Transverse colon (tissue), 4 donors: ENCODE measurements at regions not wholly inside any gene's neighbourhood (a gene's known extent, or its start where the extent isn't known, plus 50 kb on each side); places are given as distances from the start of the nearest gene placed in this dataset.

Source experiments
- DNase-seq: peaks from one replicate; pipeline ENCODE4 v3.0.0-alpha.2; 2019
- H3K27ac ChIP-seq, 4 donors: fragments of 200-600 bp; sonication (generic); 2 replicates each; pipeline ENCODE4 v1.5.1; 2016 to 2018; ENCODE audit warnings: inconsistent platforms in 4 of 4
- H3K27me3 ChIP-seq: fragments of 200-600 bp; sonication (generic); 2 replicates; pipeline ENCODE4 v1.5.1; 2017; ENCODE audit warnings: inconsistent platforms
- H3K36me3 ChIP-seq, 4 donors: fragments of 200-600 bp; sonication (generic); 2 replicates each; pipeline ENCODE4 v1.5.1; 2017 to 2019; ENCODE audit warnings: inconsistent platforms in 4 of 4
- H3K4me1 ChIP-seq, 4 donors: fragments of 200-600 bp; sonication (generic); 2 replicates each; pipeline ENCODE4 v1.5.1; 2017 to 2020; ENCODE audit warnings: inconsistent platforms in 4 of 4
- H3K4me3 ChIP-seq, 4 donors: fragments of 200-600 bp; sonication (generic); 1 replicate in 1 of 4; 2 replicates in 3 of 4; pipeline versions ENCODE4 v1.5.1 to v1.6.1; 2017 to 2019; ENCODE audit warnings: inconsistent platforms in 4 of 4
- H3K9me3 ChIP-seq, 2 donors: fragments of 200-600 bp; sonication (generic); 2 replicates each; pipeline ENCODE4 v1.5.1; 2017 to 2019; ENCODE audit warnings: inconsistent platforms in 2 of 2
- CTCF ChIP-seq, 5 experiments: fragments of 200-600 bp in 3 of 5; fragments of 450-650 bp in 2 of 5; sonication (generic) in 3 of 5; IDR thresholded peaks; 1 replicate in 2 of 5; 2 replicates in 3 of 5; pipeline ENCODE4 v1.5.1; 2016 to 2017; ENCODE audit warnings: antibody characterized with exemption in 5 of 5, inconsistent platforms in 3 of 5, mild to moderate bottlenecking in 2 of 5, moderate library complexity in 1 of 5
- EP300 ChIP-seq: sonication (generic); formaldehyde crosslinking; IDR thresholded peaks from one replicate; pipeline ENCODE4 v1.6.1; 2017; ENCODE audit warnings: antibody characterized with exemption, low read depth
- POLR2A ChIP-seq: fragments of 450-650 bp; IDR thresholded peaks from one replicate; pipeline ENCODE4 v1.6.1; 2016; ENCODE audit warnings: antibody characterized with exemption, mild to moderate bottlenecking, moderate library complexity
- POLR2AphosphoS5 ChIP-seq, 3 donors: sonication (generic); formaldehyde crosslinking; IDR thresholded peaks; one replicate each; pipeline ENCODE4 v1.6.1; 2016; ENCODE audit warnings: antibody characterized with exemption in 3 of 3
- WGBS, 2 donors: methylation state at CpG; one replicate each; pipeline ENCODE4 v1.1.5; 2018; ENCODE audit warnings: low coverage in 1 of 2; 5-methylcytosine and 5-hydroxymethylcytosine counted together
- in situ Hi-C, 4 donors: fragments of 200-750 bp; cut with MboI; loops; one replicate each; pipeline versions ENCODE4 v1.15.0 to v1.15.1; 2017; ENCODE audit warnings: low sequenced_read_pairs in 3 of 4, low pct_ligation_motif_present in 1 of 4, low pct_unique_long_range_greater_than_20kb in 1 of 4
- intact Hi-C: fragments of 100-400 bp; cut with DNase I; formaldehyde crosslinking; loops from one replicate; pipeline ENCODE4 v1.15.1; 2023; ENCODE audit warnings: low total_unique reads
- small RNA-seq, 4 donors: library from RNA; depleted of rRNA; stranded (forward); fragments of <200 nt; gene quantifications; one replicate each; pipeline ENCODE3, GENCODE V24; 2016

GRCh38 chr13:53920916-53921315 is 892.3 kb downstream of the OLFM4 start:
- H3K27ac ChIP-seq = no peak overlapping the region
- 85% methylated on average over 10 of the region's 10 CpGs; no CpG with 5 or more reads in 1 of the 2 donors for WGBS, 2 donors
- in situ Hi-C loops (no loop called here), intact Hi-C loops (no loop called here)
- no peaks in the 10 kb centered on the region for H3K27me3 ChIP-seq
- no peak overlapping the region for H3K4me3 ChIP-seq
- H3K4me1 ChIP-seq = no peaks in the 10 kb centered on the region
- no peaks in the 10 kb centered on the region for H3K36me3 ChIP-seq
- no peak for DNase-seq
- no peak for TF ChIP-seq POLR2AphosphoS5 (IDR thresholded peaks at IDR 0.05)
- no peaks in the 10 kb centered on the region for H3K9me3 ChIP-seq

GRCh38 chr13:53921473-53921872 is 892.9 kb downstream of the OLFM4 start:
- intact Hi-C loops = no loop called here
- in situ Hi-C loops = no loop called here
- DNase-seq = no peak
- no peaks in the 10 kb centered on the region for H3K4me1 ChIP-seq
- no peak for TF ChIP-seq POLR2A
- H3K27me3 ChIP-seq = no peaks in the 10 kb centered on the region
- no peak overlapping the region for H3K4me3 ChIP-seq
- 87% methylated on average over 12 of the region's 13 CpGs; no CpG with 5 or more reads in 1 of the 2 donors for whole genome bisulfite sequencing, 2 donors
- H3K27ac ChIP-seq = no peak overlapping the region
- H3K9me3 ChIP-seq = no peaks in the 10 kb centered on the region
- H3K36me3 ChIP-seq = no peaks in the 10 kb centered on the region

DNA sequence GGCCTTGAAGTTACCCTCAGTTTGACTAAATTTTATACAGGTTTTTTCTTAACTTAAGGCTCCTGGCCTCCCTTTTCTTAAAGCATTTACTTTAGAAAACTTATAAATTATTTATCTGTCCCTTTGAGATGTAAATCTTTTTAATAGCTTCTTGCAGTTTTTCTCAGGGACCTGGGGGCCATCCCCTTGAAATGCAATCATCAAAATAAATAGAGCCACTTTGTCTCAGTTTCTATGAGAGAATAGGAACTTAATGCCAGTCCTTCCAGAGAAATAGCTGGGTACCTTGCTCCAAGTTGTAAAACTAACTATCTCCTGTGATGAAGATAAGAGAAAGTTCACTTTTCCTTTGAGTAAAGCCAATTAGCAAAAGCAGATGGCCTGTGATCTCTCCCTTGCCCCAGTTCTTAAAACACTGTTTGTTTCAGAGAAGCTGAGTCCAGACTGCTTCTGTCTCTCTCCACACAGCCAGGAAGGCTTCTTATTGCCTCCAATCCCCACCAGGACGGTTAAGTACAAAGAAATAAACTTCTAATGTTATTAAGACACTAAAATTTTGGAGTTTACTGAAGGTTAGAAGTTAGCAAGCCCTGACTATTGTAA is 913.1 kb downstream of the OLFM4 start:
- no peaks in the 10 kb centered on the region for H3K36me3 ChIP-seq
- no peaks in the 10 kb centered on the region for H3K4me1 ChIP-seq
- H3K27me3 ChIP-seq = no peaks in the 10 kb centered on the region
- TF ChIP-seq POLR2AphosphoS5 (IDR thresholded peaks at IDR 0.05) = no peak
- no peak for TF ChIP-seq POLR2A
- TF ChIP-seq EP300 = no peak
- no peak overlapping the region for H3K27ac ChIP-seq
- H3K9me3 ChIP-seq = peaks cover 0 to 3% of the 10 kb centered on the region in 2 donors
- 15 to 33% methylated on average over 1 of the region's 1 CpG for WGBS, 2 donors
- intact Hi-C loops = no loop called here
- H3K4me3 ChIP-seq = no peak overlapping the region
- no peak for DNase-seq
- in situ Hi-C loops = no loop called here

GRCh38 chr13:53946500-53946899 is 917.9 kb downstream of the OLFM4 start:
- H3K9me3 ChIP-seq = no peaks in the 10 kb centered on the region
- intact Hi-C loops = no loop called here
- H3K27me3 ChIP-seq = no peaks in the 10 kb centered on the region
- in situ Hi-C loops = no loop called here
- H3K36me3 ChIP-seq = no peaks in the 10 kb centered on the region
- no peak overlapping the region for H3K27ac ChIP-seq
- no peak for TF ChIP-seq POLR2A
- no peak for TF ChIP-seq CTCF (IDR thresholded peaks at IDR 0.05)
- TF ChIP-seq EP300 = no peak
- TF ChIP-seq POLR2AphosphoS5 (IDR thresholded peaks at IDR 0.05) = no peak
- DNase-seq = no peak
- no peak overlapping the region for H3K4me3 ChIP-seq
- WGBS, 2 donors = 44 to 63% methylated on average over 1 to 3 of the region's 3 CpGs
- no peaks in the 10 kb centered on the region for H3K4me1 ChIP-seq

DNA sequence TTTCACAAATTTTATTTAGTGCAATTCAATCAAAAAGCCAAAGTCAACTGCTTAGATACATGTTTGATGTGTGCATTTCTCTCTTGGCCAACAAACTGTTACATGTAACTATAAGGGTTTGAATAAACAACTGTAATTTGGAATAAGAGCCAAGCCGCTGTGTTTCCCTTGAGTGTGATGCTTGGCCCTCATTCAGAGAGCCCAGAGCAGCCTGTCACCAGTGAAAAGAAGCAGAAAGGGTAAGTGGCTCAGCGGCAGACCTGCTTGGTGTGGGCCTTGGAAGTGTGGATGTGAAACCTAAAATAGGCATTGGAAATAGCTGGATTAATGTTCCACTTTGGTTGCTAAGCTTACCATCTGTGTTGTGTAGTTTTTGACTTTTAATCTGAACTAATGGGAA is 924.6 kb downstream of the OLFM4 start:
- no peaks in the 10 kb centered on the region for H3K9me3 ChIP-seq
- no peak overlapping the region for H3K4me3 ChIP-seq
- no peaks in the 10 kb centered on the region for H3K4me1 ChIP-seq
- no peak overlapping the region for H3K27ac ChIP-seq
- TF ChIP-seq EP300 (no peak), CTCF (IDR thresholded peaks at IDR 0.05) (no peak), POLR2A (no peak), POLR2AphosphoS5 (IDR thresholded peaks at IDR 0.05) (no peak)
- intact Hi-C loops (no loop called here), in situ Hi-C loops (no loop called here)
- WGBS, 2 donors = 40 to 55% methylated on average over 1 to 2 of the region's 2 CpGs
- no peaks in the 10 kb centered on the region for H3K36me3 ChIP-seq
- no peaks in the 10 kb centered on the region for H3K27me3 ChIP-seq
- DNase-seq = no peak

Small RNA genes lying in the stretch of these regions (small RNA-seq; reads per million reads assigned to genes)
- gene RN7SL618P = 0 reads per million in 4 donors
